DLD1 (cell line): ENCODE measurements at regions not wholly inside any gene's neighbourhood (a gene's known extent, or its start where the extent isn't known, plus 50 kb on each side); places are given as distances from the start of the nearest gene placed in this dataset.
"Not testable (repeated sequence)": the region's sequence is repeated elsewhere in the genome, so short reads cannot be mapped to it uniquely, and the experiment has no call there.

Experiments
- in situ Hi-C: cut with HindIII; loops from 2 replicates; pipeline ENCODE4 v1.10.0; 2017; ENCODE audit warnings: low sequenced_read_pairs

GRCh38 chr1:209191262-209191634 lies 392.3 kb upstream of the CAMK1G start:
- in situ Hi-C loops = no loop called here

GRCh38 chr1:209196140-209196539 lies 387.4 kb upstream of the CAMK1G start:
- in situ Hi-C loops = no loop called here

GRCh38 chr1:209198961-209199750 lies 384.4 kb upstream of the CAMK1G start:
- in situ Hi-C loops = no loop called here

- in situ Hi-C loops = no loop called here
These were observed 383.7 kb upstream of the CAMK1G start for GRCh38 chr1:209199822-209200221.

- in situ Hi-C loops = not testable (repeated sequence)
These were observed 381.2 kb upstream of the CAMK1G start for GRCh38 chr1:209202321-209202720.

- in situ Hi-C loops = no loop called here
These were observed 380.5 kb upstream of the CAMK1G start for GRCh38 chr1:209202830-209203532.

GRCh38 chr1:209203533-209203895 lies 380.0 kb upstream of the CAMK1G start:
- in situ Hi-C loops = no loop called here

GRCh38 chr1:209205039-209205438 lies 378.5 kb upstream of the CAMK1G start:
- in situ Hi-C loops = no loop called here

- in situ Hi-C loops = no loop called here
These were observed 376.3 kb upstream of the CAMK1G start for GRCh38 chr1:209207126-209207700.

- in situ Hi-C loops = no loop called here
These were observed 375.7 kb upstream of the CAMK1G start for GRCh38 chr1:209207701-209208286.

- in situ Hi-C loops = no loop called here
These were observed 374.9 kb upstream of the CAMK1G start for GRCh38 chr1:209208648-209209047.

- in situ Hi-C loops = no loop called here
These were observed 369.5 kb upstream of the CAMK1G start for GRCh38 chr1:209213989-209214388.

GRCh38 chr1:209215826-209216225 lies 367.7 kb upstream of the CAMK1G start:
- in situ Hi-C loops = no loop called here

GRCh38 chr1:209218113-209218512 lies 365.4 kb upstream of the CAMK1G start:
- in situ Hi-C loops = no loop called here

- in situ Hi-C loops = no loop called here
These were observed 364.5 kb upstream of the CAMK1G start for GRCh38 chr1:209218981-209219380.

GRCh38 chr1:209219791-209220524 lies 363.6 kb upstream of the CAMK1G start:
- in situ Hi-C loops = no loop called here

GRCh38 chr1:209222826-209223225 lies 360.7 kb upstream of the CAMK1G start:
- in situ Hi-C loops = no loop called here

GRCh38 chr1:209223791-209224190 lies 359.7 kb upstream of the CAMK1G start:
- in situ Hi-C loops = no loop called here

GRCh38 chr1:209224886-209225285 lies 358.6 kb upstream of the CAMK1G start:
- in situ Hi-C loops = loop anchor here (25.0 kb wide), 1 partner anchor 212 kb away; no protein-coding TSS in a partner anchor

GRCh38 chr1:209227171-209227570 lies 356.3 kb upstream of the CAMK1G start:
- in situ Hi-C loops = loop anchor here (25.0 kb wide), 1 partner anchor 210 kb away; no protein-coding TSS in a partner anchor

- in situ Hi-C loops = loop anchor here (25.0 kb wide), 1 partner anchor 209 kb away; no protein-coding TSS in a partner anchor
These were observed 355.6 kb upstream of the CAMK1G start for GRCh38 chr1:209227941-209228340.
